PC-9 (cell line): ENCODE measurements at regions not wholly inside any gene's neighbourhood (a gene's known extent, or its start where the extent isn't known, plus 50 kb on each side); places are given as distances from the start of the nearest gene placed in this dataset.

Experiments used
- BruUV-seq: library from RNA; stranded (reverse); fragments of 400-500 nt; replicated peaks from 2 replicates; lab custom pipeline; 2021; lab: Mats Ljungman, UMichigan
- CTCF ChIA-PET: fragments of 300-600 bp; sonication (Branson Sonifier 250); formaldehyde crosslinking; loops from one replicate; lab custom pipeline; 2022; ENCODE audit warnings: antibody characterized with exemption; lab: Charles Lee
- POLR2A ChIA-PET: fragments of 300-600 bp; sonication (Branson Sonifier 250); formaldehyde crosslinking; loops from one replicate; lab custom pipeline; 2022; ENCODE audit warnings: antibody characterized with exemption; ENCODE audit not compliant: unreplicated experiment; lab: Charles Lee
- DNase-seq, 2 experiments: peaks; one replicate each; pipeline versions ENCODE4 v3.0.0 to v3.0.0-alpha.2; 2015 to 2022; ENCODE audit warnings: mixed read lengths in 1 of 2
- H2AFZ ChIP-seq: fragments of 200-600 bp; sonication (generic); 2 replicates; pipeline ENCODE4 v1.8.1; 2017; ENCODE audit warnings: antibody characterized with exemption
- H3F3A ChIP-seq: fragments of 200-600 bp; sonication (generic); 2 replicates; pipeline ENCODE4 v1.8.1; 2017; ENCODE audit warnings: antibody characterized with exemption, mild to moderate bottlenecking, low read depth; ENCODE audit not compliant: insufficient read depth
- H3K27ac ChIP-seq: fragments of 200-600 bp; sonication (generic); 2 replicates; pipeline ENCODE4 v1.6.1; 2016; ENCODE audit warnings: mixed run types
- H3K27me3 ChIP-seq: fragments of 200-600 bp; sonication (generic); 2 replicates; pipeline ENCODE4 v1.6.1; 2016; ENCODE audit warnings: low read depth, mixed run types; ENCODE audit not compliant: insufficient read depth
- H3K36me3 ChIP-seq: fragments of 200-600 bp; sonication (generic); 2 replicates; pipeline ENCODE4 v1.6.1; 2016; ENCODE audit warnings: low read depth, mixed run types
- H3K4me1 ChIP-seq: fragments of 200-600 bp; sonication (generic); replicated peaks from 2 replicates; pipeline ENCODE4 v1.6.1; 2016; ENCODE audit warnings: mixed run types; ENCODE audit not compliant: insufficient read depth
- H3K4me2 ChIP-seq: fragments of 200-600 bp; sonication (generic); 2 replicates; pipeline ENCODE4 v1.6.1; 2017; ENCODE audit warnings: mixed run types
- H3K4me3 ChIP-seq: fragments of 200-600 bp; sonication (generic); 2 replicates; pipeline ENCODE4 v1.6.1; 2016; ENCODE audit warnings: mixed run types
- H3K79me2 ChIP-seq: fragments of 200-600 bp; sonication (generic); 2 replicates; pipeline ENCODE4 v1.6.1; 2017; ENCODE audit warnings: low read depth, mixed run types
- H3K9me2 ChIP-seq: fragments of 200-600 bp; sonication (generic); 2 replicates; pipeline ENCODE4 v1.8.1; 2017; ENCODE audit warnings: mild to moderate bottlenecking; ENCODE audit not compliant: insufficient read depth
- H3K9me3 ChIP-seq: fragments of 200-600 bp; sonication (generic); 2 replicates; pipeline ENCODE4 v1.8.1; 2016; ENCODE audit warnings: low read depth; ENCODE audit not compliant: insufficient read depth
- H4K20me1 ChIP-seq: fragments of 200-600 bp; sonication (generic); 2 replicates; pipeline ENCODE4 v1.8.1; 2017; ENCODE audit not compliant: insufficient read depth
- CTCF ChIP-seq: fragments of 200-600 bp; sonication (generic); conservative IDR thresholded peaks from 2 replicates; pipeline ENCODE4 v1.6.1; 2017; ENCODE audit warnings: mixed run types, antibody characterized with exemption, mild to moderate bottlenecking, moderate library complexity
- EZH2 ChIP-seq: fragments of 200-600 bp; sonication (generic); IDR thresholded peaks from 2 replicates; pipeline ENCODE4 v1.8.0; 2017; ENCODE audit warnings: antibody characterized with exemption, low read depth
- intact Hi-C: fragments of 100-400 bp; cut with micrococcal nuclease; formaldehyde crosslinking; loops from one replicate; pipeline ENCODE4 v1.10.0; 2022; ENCODE audit not compliant: unreplicated experiment

GRCh38 chr13:24091080-24091479, 69.4 kb upstream of the SPATA13 start:
- Histone ChIP-seq H3K4me3 (no peak overlapping the region), H3K27me3 (no peaks in the 10 kb centered on the region), H3K27ac (no peak overlapping the region), H3K9me3 (no peaks in the 10 kb centered on the region), H3K9me2 (no peaks in the 10 kb centered on the region), H2AFZ (no peak overlapping the region), H3K4me2 (no peak overlapping the region), H3K79me2 (no peaks in the 10 kb centered on the region), H3K4me1 (no peaks in the 10 kb centered on the region), H4K20me1 (no peaks in the 10 kb centered on the region), H3K36me3 (no peaks in the 10 kb centered on the region), H3F3A (no peaks in the 10 kb centered on the region)
- CTCF ChIA-PET: no interaction called here
- no peak for DNase-seq
- TF ChIP-seq EZH2 (no peak), CTCF (no peak)
- no TSS peak for BruUV-seq
- intact Hi-C loops: no loop called here
- POLR2A ChIA-PET: no interaction called here

DNA sequence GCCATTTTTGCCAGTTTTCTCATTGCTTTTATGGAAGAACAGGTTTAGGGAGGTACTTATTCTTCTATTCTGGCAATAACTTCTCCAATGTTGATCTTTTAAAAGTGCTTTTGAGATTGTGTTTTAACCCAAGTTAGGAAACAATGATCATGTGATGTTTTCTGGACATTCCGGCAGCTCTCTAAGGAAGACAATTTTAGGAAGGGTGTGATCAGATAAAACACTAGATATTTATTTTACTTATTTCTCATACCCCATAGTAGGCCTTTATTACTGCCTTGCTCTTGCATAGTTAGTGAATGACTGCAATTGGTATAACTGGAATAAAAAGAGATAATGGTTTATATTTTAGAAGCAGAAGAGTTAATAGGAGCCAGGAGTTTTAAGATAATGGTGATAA, 68.4 kb upstream of the SPATA13 start:
- BruUV-seq: no TSS peak
- no peaks in the 10 kb centered on the region for H3K36me3 ChIP-seq
- H3K4me2 ChIP-seq: no peak overlapping the region
- H3K9me3 ChIP-seq: no peaks in the 10 kb centered on the region
- intact Hi-C loops: no loop called here
- TF ChIP-seq EZH2 (no peak), CTCF (no peak)
- H3K27me3 ChIP-seq: no peaks in the 10 kb centered on the region
- POLR2A ChIA-PET: no interaction called here
- no peaks in the 10 kb centered on the region for H3K79me2 ChIP-seq
- H3F3A ChIP-seq: no peaks in the 10 kb centered on the region; the same call in 1 of the 2 replicates
- no peak overlapping the region for H3K4me3 ChIP-seq
- no peaks in the 10 kb centered on the region for H3K9me2 ChIP-seq
- DNase-seq: no peak
- no peaks in the 10 kb centered on the region for H4K20me1 ChIP-seq
- no peak overlapping the region for H3K27ac ChIP-seq
- H2AFZ ChIP-seq: no peak overlapping the region
- H3K4me1 ChIP-seq: peaks cover 7% of the 10 kb centered on the region
- CTCF ChIA-PET: no interaction called here

DNA sequence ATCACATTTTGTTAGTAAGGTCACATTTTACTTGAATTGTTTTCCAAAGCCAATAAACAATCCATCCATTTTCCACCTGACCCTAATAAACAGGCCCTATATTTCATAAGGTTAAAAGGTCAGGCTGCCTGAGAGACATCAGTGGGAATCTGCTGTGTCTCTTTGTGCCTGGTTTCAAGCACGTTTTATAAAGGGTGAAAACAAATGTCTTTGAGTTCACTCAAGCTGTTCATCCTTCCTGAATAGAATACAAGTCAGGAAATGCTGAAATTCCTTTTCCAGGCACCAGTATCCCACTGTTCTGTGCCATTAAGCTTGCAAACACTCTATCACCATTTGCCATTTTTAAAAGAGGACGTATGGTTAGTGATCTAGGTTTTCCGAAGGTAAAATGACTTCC, 67.5 kb upstream of the SPATA13 start:
- H3K36me3 ChIP-seq: no peaks in the 10 kb centered on the region
- H3K27ac ChIP-seq: no peak overlapping the region
- no peak overlapping the region for H3K4me2 ChIP-seq
- H2AFZ ChIP-seq: no peak overlapping the region
- no peak for DNase-seq
- H3K4me1 ChIP-seq: peaks cover 15% of the 10 kb centered on the region
- no peak overlapping the region for H3K4me3 ChIP-seq
- intact Hi-C loops: no loop called here
- H3K9me2 ChIP-seq: no peaks in the 10 kb centered on the region
- H3K9me3 ChIP-seq: no peaks in the 10 kb centered on the region
- H3K79me2 ChIP-seq: no peaks in the 10 kb centered on the region
- TF ChIP-seq EZH2 (no peak), CTCF (no peak)
- ChIA-PET POLR2A (no interaction called here), CTCF (no interaction called here)
- BruUV-seq: no TSS peak
- H4K20me1 ChIP-seq: no peaks in the 10 kb centered on the region
- no peaks in the 10 kb centered on the region for H3K27me3 ChIP-seq
- H3F3A ChIP-seq: no peaks in the 10 kb centered on the region; the same call in 1 of the 2 replicates
